ENCODE measurements at regions not wholly inside any gene's neighbourhood (a gene's known extent, or its start where the extent isn't known, plus 50 kb on each side); places are given as distances from the start of the nearest gene placed in this dataset.

GRCh38 chr11:126140201-126140925, 71.1 kb downstream of the RPUSD4 start:
- TF ChIP-seq POLR2A (IDR thresholded peaks at IDR 0.05) (no peak), CTCF (IDR thresholded peaks at IDR 0.05) (no peak), EP300 (IDR thresholded peaks at IDR 0.05) (no peak)
